ENCODE measurements at regions not wholly inside any gene's neighbourhood (a gene's known extent, or its start where the extent isn't known, plus 50 kb on each side); places are given as distances from the start of the nearest gene placed in this dataset.
A peak's percentile ranks its signal among the peaks of the same experiment; 100 is the strongest.

DNA sequence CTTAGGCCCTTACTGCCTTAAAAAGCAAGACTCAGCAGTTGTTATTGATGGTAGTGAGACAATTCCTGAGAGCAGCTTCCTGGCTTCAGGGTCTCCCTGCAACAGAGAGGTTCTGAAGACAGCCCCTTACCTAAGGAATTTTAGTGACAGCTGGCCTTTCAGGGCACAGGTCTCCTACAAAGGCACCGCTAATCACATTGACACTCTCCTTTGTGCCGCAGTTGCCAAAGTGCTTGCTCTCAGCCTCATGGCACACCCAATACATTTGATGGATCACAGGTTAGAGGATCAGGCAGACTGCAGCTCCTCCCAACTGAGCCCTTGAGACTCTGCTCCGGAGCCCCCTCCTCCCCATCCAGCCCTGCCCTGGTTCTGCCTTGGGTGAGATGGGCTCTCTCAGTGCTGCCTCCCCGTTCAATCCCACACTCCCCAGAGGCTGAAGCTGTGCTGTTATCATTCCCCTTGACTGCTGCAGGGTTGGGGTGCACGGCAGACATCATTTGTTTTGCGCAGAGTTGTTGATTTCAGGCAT lies 198.2 kb downstream of the EMX2 start:
- H3K4me3 Mint-ChIP-seq = no peak overlapping the region
- no peaks in the 10 kb centered on the region; the same call in 1 of the 2 replicates for H3K27me3 Mint-ChIP-seq (ENCODE audit: insufficient read depth)
- DNase-seq = no peak
- peaks cover 44% of the 10 kb centered on the region for H3K9me3 Mint-ChIP-seq
- TF ChIP-seq, protein P1, sequence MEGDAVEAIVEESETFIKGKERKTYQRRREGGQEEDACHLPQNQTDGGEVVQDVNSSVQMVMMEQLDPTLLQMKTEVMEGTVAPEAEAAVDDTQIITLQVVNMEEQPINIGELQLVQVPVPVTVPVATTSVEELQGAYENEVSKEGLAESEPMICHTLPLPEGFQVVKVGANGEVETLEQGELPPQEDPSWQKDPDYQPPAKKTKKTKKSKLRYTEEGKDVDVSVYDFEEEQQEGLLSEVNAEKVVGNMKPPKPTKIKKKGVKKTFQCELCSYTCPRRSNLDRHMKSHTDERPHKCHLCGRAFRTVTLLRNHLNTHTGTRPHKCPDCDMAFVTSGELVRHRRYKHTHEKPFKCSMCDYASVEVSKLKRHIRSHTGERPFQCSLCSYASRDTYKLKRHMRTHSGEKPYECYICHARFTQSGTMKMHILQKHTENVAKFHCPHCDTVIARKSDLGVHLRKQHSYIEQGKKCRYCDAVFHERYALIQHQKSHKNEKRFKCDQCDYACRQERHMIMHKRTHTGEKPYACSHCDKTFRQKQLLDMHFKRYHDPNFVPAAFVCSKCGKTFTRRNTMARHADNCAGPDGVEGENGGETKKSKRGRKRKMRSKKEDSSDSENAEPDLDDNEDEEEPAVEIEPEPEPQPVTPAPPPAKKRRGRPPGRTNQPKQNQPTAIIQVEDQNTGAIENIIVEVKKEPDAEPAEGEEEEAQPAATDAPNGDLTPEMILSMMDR (IDR thresholded peaks at IDR 0.05) = no peak
- H3K36me3 Mint-ChIP-seq (ENCODE audit: low read depth) = peaks cover 6% of the 10 kb centered on the region; the same call in 1 of the 2 replicates
- no peak overlapping the region for H3K27ac Mint-ChIP-seq
- no peaks in the 10 kb centered on the region for H3K4me1 Mint-ChIP-seq (ENCODE audit: low read depth)

DNA sequence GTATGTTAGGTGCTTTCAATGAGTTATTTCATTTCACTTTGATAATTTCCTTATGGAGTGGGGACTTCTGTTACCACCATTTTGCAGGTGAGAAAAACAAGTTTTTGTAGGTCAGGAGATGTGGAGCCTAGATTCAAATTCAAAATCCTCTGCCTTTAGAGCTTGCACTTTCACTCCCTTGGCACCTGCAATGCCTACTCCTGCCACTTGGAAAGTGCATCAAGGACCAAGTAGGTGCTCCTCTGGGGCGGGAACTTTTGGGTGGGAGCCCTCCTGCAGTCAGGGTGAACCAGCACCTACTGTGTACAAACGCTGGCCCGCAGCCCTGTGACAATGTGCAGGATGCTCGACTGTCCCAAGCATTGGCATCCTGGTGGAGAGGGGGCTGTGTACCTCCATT lies 199.0 kb downstream of the EMX2 start:
- DNase-seq = no peak
- peaks cover 42% of the 10 kb centered on the region for H3K9me3 Mint-ChIP-seq
- H3K27me3 Mint-ChIP-seq (ENCODE audit: insufficient read depth) = peaks cover 3% of the 10 kb centered on the region; the same call in 1 of the 2 replicates
- H3K27ac Mint-ChIP-seq = no peak overlapping the region
- TF ChIP-seq, protein P1 (IDR thresholded peaks at IDR 0.05) = peak; percentile 22; the same call in 1 of the 2 replicates
- no peaks in the 10 kb centered on the region for H3K4me1 Mint-ChIP-seq (ENCODE audit: low read depth)
- no peak overlapping the region for H3K4me3 Mint-ChIP-seq
- peaks cover 6% of the 10 kb centered on the region; the same call in 1 of the 2 replicates for H3K36me3 Mint-ChIP-seq (ENCODE audit: low read depth)

DNA sequence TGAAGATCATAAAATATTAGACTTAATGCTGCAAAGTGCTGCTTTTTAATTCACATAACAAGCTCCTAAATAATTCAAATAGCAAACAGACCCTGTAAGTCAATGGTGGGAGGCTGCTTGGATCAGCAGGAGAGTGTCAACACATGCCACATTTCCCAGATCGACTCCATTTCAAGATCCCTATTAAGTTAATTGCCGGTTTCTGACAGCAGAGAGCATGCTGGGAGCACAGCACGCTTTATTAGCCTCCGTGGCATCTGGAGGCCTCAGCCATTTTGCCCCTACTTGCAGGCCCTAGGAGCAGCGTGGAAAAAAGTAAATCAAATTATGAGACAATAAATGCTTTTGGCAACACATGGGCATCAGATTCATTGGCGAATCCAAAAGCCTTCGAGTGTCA lies 201.0 kb downstream of the EMX2 start:
- H3K27me3 Mint-ChIP-seq (ENCODE audit: insufficient read depth) = peaks cover 3% of the 10 kb centered on the region; the same call in 1 of the 2 replicates

DNA sequence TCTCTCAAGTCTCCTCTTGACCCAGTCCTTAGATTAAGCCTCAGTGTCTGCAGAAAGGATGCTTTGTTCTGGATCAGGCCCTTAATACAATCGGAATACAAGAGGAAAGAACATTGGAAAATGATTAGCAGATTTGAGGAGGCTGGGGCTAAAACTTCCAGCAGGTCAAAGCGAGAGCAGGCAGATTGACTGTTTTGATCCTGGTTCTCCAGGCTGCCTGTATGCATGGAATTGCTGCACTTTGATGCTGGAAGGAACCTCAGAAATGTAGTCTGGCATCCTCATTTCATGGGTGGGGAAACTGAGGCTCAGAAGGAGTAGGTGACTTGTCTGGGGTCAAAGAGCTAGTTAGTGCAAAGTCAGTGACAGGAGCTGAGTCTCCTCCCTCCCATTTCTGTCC lies 202.8 kb downstream of the EMX2 start:
- Mint-ChIP-seq H3K9me3 (peaks cover 64% of the 10 kb centered on the region), H3K27ac (no peak overlapping the region), H3K27me3 (ENCODE audit: insufficient read depth) (peaks cover 3% of the 10 kb centered on the region; the same call in 1 of the 2 replicates), H3K36me3 (ENCODE audit: low read depth) (peaks cover 6% of the 10 kb centered on the region; the same call in 1 of the 2 replicates), H3K4me1 (ENCODE audit: low read depth) (no peaks in the 10 kb centered on the region), H3K4me3 (no peak overlapping the region)
- no peak for DNase-seq
- TF ChIP-seq, protein P1 (IDR thresholded peaks at IDR 0.05) = no peak

More for the DNA sequence above, 201.0 kb downstream of the EMX2 start:
- no peak for DNase-seq
- Mint-ChIP-seq H3K4me3 (no peak overlapping the region), H3K4me1 (ENCODE audit: low read depth) (no peaks in the 10 kb centered on the region), H3K27ac (no peak overlapping the region), H3K9me3 (peaks cover 53% of the 10 kb centered on the region), H3K36me3 (ENCODE audit: low read depth) (peaks cover 6% of the 10 kb centered on the region; the same call in 1 of the 2 replicates)
- TF ChIP-seq, protein P1 (IDR thresholded peaks at IDR 0.05) = no peak

DNA sequence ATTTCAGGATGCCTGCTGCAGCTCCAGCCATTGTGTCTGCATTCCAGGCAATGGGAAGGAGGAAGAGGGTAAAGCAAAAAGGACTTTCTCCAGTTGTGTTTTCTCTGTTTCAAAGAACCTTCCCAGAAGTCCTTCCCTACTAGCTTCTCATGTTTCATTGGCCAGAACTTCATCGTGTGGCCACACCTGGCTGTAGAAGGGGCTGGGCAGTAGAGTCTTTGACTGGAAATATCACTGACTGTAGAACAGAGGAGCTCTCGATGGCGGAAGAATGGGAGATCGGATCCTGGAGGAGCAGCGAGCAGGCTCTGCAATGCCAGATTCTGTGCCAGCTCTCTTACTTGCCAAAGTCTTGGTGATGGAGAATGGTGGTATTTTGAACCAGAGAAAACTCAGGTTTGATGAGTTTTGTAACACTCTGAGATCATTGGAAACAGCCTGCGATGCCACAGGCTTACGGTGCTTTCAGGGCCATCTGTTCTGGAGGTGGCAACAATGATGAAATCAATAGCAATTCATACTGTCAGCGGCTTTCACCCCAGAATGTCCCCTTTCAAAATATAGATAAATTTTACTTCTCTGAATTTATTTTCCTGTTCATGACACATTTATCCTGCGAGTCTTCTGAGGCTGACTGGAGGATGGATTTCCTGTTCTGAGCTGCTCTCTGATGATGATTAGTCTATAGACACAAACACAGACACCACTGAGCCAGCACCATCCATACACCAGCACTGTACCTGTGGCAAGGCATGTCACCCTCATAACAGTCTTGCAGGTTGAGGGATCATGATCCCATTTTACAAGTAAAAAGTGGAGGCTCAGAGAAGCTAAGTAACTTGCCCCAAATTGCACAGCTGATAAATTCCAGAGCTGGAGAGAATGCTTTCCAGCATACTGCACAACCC lies 204.2 kb downstream of the EMX2 start:
- H3K4me1 Mint-ChIP-seq (ENCODE audit: low read depth) = no peaks in the 10 kb centered on the region
- no peak overlapping the region for H3K27ac Mint-ChIP-seq
- no peak for DNase-seq

More for the DNA sequence above, 204.2 kb downstream of the EMX2 start:
- TF ChIP-seq, protein P1 (IDR thresholded peaks at IDR 0.05) = no peak
- Mint-ChIP-seq H3K27me3 (ENCODE audit: insufficient read depth) (peaks cover 3% of the 10 kb centered on the region; the same call in 1 of the 2 replicates), H3K4me3 (no peak overlapping the region), H3K36me3 (ENCODE audit: low read depth) (peaks cover 11% of the 10 kb centered on the region), H3K9me3 (peaks cover 69% of the 10 kb centered on the region)

Data from HFFc6 (cell line).